Stimulated activated CD4-positive, alpha-beta T cell treated with anti-CD3 and anti-CD28 coated beads, Interleukin-2, amount 100 ng/mL, for 4 hours (primary cell): ENCODE measurements at regions not wholly inside any gene's neighbourhood (a gene's known extent, or its start where the extent isn't known, plus 50 kb on each side); places are given as distances from the start of the nearest gene placed in this dataset.
"Not testable (repeated sequence)": the region's sequence is repeated elsewhere in the genome, so short reads cannot be mapped to it uniquely, and the experiment has no call there.

Experiments used
- DNase-seq: peaks from one replicate; pipeline ENCODE4 v3.0.0-alpha.2; 2020; ENCODE audit warnings: low read depth

- no peak for DNase-seq
These were observed 360.4 kb upstream of the AGA start for GRCh38 chr4:177802661-177803060.

GRCh38 chr4:177803151-177803550 lies 360.9 kb upstream of the AGA start:
- DNase-seq: no peak

- no peak for DNase-seq
These were observed 367.6 kb upstream of the AGA start for GRCh38 chr4:177809791-177810190.

- no peak for DNase-seq
These were observed 368.0 kb upstream of the AGA start for GRCh38 chr4:177810220-177810619.

GRCh38 chr4:177818392-177818791 lies 376.2 kb upstream of the AGA start:
- DNase-seq: not testable (repeated sequence)

- no peak for DNase-seq
These were observed 384.7 kb upstream of the AGA start for GRCh38 chr4:177826973-177827372.

- DNase-seq: no peak
These were observed 399.0 kb upstream of the AGA start for GRCh38 chr4:177841258-177841657.

GRCh38 chr4:177853229-177853628 lies 411.0 kb upstream of the AGA start:
- no peak for DNase-seq

- no peak for DNase-seq
These were observed 413.4 kb upstream of the AGA start for GRCh38 chr4:177855507-177856197.

- no peak for DNase-seq
These were observed 417.9 kb upstream of the AGA start for GRCh38 chr4:177860171-177860570.

GRCh38 chr4:177861551-177862094 lies 419.4 kb upstream of the AGA start:
- no peak for DNase-seq

GRCh38 chr4:177862541-177863176 lies 420.4 kb upstream of the AGA start:
- no peak for DNase-seq

- no peak for DNase-seq
These were observed 437.6 kb upstream of the AGA start for GRCh38 chr4:177879851-177880250.

- no peak for DNase-seq
These were observed 452.9 kb upstream of the AGA start for GRCh38 chr4:177895136-177895535.

GRCh38 chr4:177901786-177902185 lies 459.5 kb upstream of the AGA start:
- DNase-seq: no peak

- DNase-seq: no peak
These were observed 460.1 kb upstream of the AGA start for GRCh38 chr4:177902386-177902785.

GRCh38 chr4:177907736-177908424 lies 465.6 kb upstream of the AGA start:
- DNase-seq: no peak

- DNase-seq: no peak
These were observed 479.5 kb upstream of the AGA start for GRCh38 chr4:177921715-177922114.

- DNase-seq: no peak
These were observed 481.7 kb upstream of the AGA start for GRCh38 chr4:177923888-177924287.

- DNase-seq: no peak
These were observed 494.8 kb upstream of the AGA start for GRCh38 chr4:177937041-177937440.

GRCh38 chr4:177938226-177938625 lies 496.0 kb upstream of the AGA start:
- no peak for DNase-seq

- no peak for DNase-seq
These were observed 503.0 kb upstream of the AGA start for GRCh38 chr4:177945268-177945667.

- no peak for DNase-seq
These were observed 505.4 kb upstream of the AGA start for GRCh38 chr4:177947607-177948006.
